ENCODE measurements at regions not wholly inside any gene's neighbourhood (a gene's known extent, or its start where the extent isn't known, plus 50 kb on each side); places are given as distances from the start of the nearest gene placed in this dataset.

DNA sequence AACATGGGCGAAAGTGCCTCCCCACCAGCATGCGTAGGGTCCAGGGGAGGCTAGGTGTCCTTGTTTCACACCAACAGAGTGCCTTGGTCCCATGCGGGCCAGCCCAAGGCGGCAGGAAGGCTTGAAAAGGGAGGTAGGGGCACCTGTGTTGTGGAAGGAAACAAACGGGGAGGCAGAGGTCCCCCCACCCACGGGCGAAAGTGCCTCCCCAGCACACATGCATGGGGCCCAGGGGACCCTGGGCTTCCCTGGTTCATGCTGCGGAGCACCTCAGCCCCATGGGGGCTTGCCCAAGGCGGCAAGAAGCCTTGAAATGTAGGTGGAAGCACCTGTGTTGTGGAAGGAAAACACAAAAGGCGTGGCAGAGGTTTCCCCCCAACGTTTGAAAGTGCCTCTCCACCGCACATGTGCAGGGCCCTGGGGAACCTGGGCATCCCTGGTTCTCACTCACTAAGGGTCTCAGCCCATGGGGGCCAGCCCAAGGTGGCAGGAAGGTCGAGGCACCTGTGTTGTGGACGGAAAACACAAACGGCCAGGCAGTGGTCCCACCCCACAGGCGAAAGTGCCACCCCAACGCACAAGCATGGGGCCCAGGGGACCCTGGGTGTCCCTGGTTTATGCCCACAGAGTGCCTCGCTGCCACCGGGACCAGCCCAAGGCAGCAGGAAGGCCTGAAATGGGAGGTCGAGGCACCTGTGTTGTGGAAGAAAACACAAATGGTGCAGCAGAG, 374.7 kb downstream of the ALG10 start:
- H3K36me3 ChIP-seq (ENCODE audit: low read depth), result no peaks in the 10 kb centered on the region
- H3K27me3 ChIP-seq (ENCODE audit: insufficient read depth, poor library complexity, severe bottlenecking), result no peaks in the 10 kb centered on the region
- H3K27ac ChIP-seq (ENCODE audit: poor library complexity, severe bottlenecking), result no peak overlapping the region
- peaks cover 5% of the 10 kb centered on the region for H3K9me3 ChIP-seq (ENCODE audit: severe bottlenecking)
- ATAC-seq (ENCODE audit: low read depth), result no peak
- DNase-seq (ENCODE audit: low spot score), result peak; percentile 27
- H3K4me1 ChIP-seq (ENCODE audit: insufficient read depth, poor library complexity, severe bottlenecking), result no peaks in the 10 kb centered on the region
- H3K4me3 ChIP-seq (ENCODE audit: severe bottlenecking), result no peak overlapping the region
- TF ChIP-seq, protein P1, sequence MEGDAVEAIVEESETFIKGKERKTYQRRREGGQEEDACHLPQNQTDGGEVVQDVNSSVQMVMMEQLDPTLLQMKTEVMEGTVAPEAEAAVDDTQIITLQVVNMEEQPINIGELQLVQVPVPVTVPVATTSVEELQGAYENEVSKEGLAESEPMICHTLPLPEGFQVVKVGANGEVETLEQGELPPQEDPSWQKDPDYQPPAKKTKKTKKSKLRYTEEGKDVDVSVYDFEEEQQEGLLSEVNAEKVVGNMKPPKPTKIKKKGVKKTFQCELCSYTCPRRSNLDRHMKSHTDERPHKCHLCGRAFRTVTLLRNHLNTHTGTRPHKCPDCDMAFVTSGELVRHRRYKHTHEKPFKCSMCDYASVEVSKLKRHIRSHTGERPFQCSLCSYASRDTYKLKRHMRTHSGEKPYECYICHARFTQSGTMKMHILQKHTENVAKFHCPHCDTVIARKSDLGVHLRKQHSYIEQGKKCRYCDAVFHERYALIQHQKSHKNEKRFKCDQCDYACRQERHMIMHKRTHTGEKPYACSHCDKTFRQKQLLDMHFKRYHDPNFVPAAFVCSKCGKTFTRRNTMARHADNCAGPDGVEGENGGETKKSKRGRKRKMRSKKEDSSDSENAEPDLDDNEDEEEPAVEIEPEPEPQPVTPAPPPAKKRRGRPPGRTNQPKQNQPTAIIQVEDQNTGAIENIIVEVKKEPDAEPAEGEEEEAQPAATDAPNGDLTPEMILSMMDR (IDR thresholded peaks at IDR 0.05; ENCODE audit: poor library complexity, severe bottlenecking), result no peak

- Histone ChIP-seq H3K9me3 (ENCODE audit: severe bottlenecking) (peaks cover 5% of the 10 kb centered on the region), H3K36me3 (ENCODE audit: low read depth) (no peaks in the 10 kb centered on the region), H3K4me3 (ENCODE audit: severe bottlenecking) (no peak overlapping the region), H3K4me1 (ENCODE audit: insufficient read depth, poor library complexity, severe bottlenecking) (no peaks in the 10 kb centered on the region), H3K27me3 (ENCODE audit: insufficient read depth, poor library complexity, severe bottlenecking) (no peaks in the 10 kb centered on the region), H3K27ac (ENCODE audit: poor library complexity, severe bottlenecking) (no peak overlapping the region)
- TF ChIP-seq, protein P1 (IDR thresholded peaks at IDR 0.05; ENCODE audit: poor library complexity, severe bottlenecking), result no peak
- ATAC-seq (ENCODE audit: low read depth) (no peak), DNase-seq (ENCODE audit: low spot score) (peak; percentile 20)
Measured at GRCh38 chr12:34397591-34398365, 375.5 kb downstream of the ALG10 start.

DNA sequence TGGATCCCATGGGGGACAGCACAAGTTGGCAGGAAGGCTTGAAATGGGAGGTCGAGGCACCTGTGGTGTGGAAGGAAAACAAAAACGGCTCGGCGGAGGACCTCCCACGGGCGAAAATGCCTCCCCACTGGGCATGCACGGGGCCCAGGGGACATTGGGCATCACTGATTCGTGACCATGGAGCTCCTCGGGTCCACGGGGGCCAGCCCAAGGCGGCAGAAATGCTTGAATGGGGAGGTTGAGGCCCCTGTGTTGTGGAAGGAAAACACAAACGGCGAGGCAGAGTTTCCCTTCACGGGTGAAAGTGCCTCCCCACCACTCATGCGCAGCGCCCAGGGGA, 376.0 kb downstream of the ALG10 start:
- Histone ChIP-seq H3K36me3 (ENCODE audit: low read depth) (no peaks in the 10 kb centered on the region), H3K27ac (ENCODE audit: poor library complexity, severe bottlenecking) (no peak overlapping the region), H3K27me3 (ENCODE audit: insufficient read depth, poor library complexity, severe bottlenecking) (no peaks in the 10 kb centered on the region), H3K9me3 (ENCODE audit: severe bottlenecking) (peaks cover 5% of the 10 kb centered on the region), H3K4me1 (ENCODE audit: insufficient read depth, poor library complexity, severe bottlenecking) (no peaks in the 10 kb centered on the region), H3K4me3 (ENCODE audit: severe bottlenecking) (no peak overlapping the region)
- TF ChIP-seq, protein P1 (IDR thresholded peaks at IDR 0.05; ENCODE audit: poor library complexity, severe bottlenecking), result no peak
- no peak for ATAC-seq (ENCODE audit: low read depth)
- DNase-seq (ENCODE audit: low spot score), result peak; percentile 19

DNA sequence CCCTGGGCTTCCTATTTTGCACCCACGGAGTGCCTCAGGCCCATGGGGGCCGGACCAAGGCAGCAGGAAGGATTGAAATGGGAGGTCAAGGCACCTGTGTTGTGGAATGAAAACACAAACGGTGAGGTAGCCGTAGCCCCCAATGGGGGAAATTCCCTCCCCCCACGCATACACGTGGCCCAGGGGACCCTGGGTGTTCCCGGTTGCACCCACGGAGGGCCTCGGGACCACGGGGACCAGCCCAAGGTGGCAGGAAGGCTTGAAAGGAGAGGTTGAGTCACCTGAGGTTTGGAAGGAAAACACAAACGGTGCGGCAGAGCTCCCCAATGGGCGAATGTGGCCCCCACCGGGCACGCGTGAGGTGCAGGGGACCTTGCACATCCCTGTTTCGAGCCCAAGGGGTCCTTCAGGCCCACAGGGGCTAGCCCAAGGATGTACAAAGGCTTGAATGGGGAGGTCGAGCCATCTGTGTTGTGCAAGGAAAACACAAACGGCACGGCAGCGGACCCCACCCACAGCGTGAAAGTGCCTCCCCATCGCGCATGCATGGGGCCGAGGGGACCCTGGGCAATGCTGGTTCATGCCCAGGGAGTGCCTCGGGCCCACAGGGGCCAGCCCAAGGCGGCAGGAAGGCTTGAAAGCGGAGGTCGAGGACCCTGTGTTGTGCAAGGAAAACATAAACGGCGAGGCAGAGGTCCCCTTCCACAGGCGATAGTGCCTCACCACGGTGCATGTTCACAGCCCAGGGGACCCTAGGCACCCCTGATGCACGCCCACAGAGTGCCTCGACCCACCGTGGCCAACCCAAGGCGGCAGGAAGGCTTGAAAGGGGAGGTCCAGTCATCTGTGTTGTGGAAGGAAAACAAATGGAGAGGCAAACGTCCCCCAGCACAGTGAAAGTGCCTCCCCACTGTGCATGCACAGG, 376.7 kb downstream of the ALG10 start:
- H3K4me3 ChIP-seq (ENCODE audit: severe bottlenecking), result no peak overlapping the region
- no peaks in the 10 kb centered on the region for H3K36me3 ChIP-seq (ENCODE audit: low read depth)
- DNase-seq (ENCODE audit: low spot score) (peak; percentile 38), ATAC-seq (ENCODE audit: low read depth) (no peak)
- no peaks in the 10 kb centered on the region for H3K27me3 ChIP-seq (ENCODE audit: insufficient read depth, poor library complexity, severe bottlenecking)
- TF ChIP-seq, protein P1 (IDR thresholded peaks at IDR 0.05; ENCODE audit: poor library complexity, severe bottlenecking), result no peak
- peaks cover 5% of the 10 kb centered on the region for H3K9me3 ChIP-seq (ENCODE audit: severe bottlenecking)
- no peaks in the 10 kb centered on the region for H3K4me1 ChIP-seq (ENCODE audit: insufficient read depth, poor library complexity, severe bottlenecking)
- H3K27ac ChIP-seq (ENCODE audit: poor library complexity, severe bottlenecking), result no peak overlapping the region

Measured in RWPE2 (cell line).